ENCODE measurements at regions not wholly inside any gene's neighbourhood (a gene's known extent, or its start where the extent isn't known, plus 50 kb on each side); places are given as distances from the start of the nearest gene placed in this dataset.

DNA sequence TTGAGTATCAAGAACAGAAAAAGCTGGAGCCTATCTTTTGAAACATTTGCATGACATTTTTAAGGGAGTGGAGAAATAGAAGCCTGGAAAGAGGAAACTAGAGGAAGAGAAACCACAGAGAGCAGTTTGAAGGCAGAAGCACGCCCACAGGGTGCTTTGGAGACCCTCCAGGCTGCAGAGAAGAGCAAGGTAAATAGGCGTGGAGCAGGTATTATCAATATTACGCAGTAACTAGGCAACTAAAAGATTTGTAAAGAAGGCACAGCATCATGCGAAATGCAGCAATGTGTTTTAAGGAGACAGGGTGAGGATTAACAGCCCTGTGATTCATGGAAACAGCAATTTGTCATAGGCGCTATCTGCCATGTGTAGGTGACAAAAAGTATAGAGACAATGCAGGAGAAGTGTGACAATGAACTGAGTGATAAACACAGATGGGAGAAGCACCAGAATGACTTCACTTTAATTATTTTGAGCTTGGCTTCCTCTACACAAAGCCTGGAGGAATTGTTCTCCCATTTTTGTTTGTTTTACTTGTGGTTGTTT lies 281.2 kb downstream of the BRINP1 start:
- H3K4me3 ChIP-seq (ENCODE audit: low read length), result no peak overlapping the region
- no peak for DNase-seq (ENCODE audit: low read depth)
- TF ChIP-seq, protein P1, sequence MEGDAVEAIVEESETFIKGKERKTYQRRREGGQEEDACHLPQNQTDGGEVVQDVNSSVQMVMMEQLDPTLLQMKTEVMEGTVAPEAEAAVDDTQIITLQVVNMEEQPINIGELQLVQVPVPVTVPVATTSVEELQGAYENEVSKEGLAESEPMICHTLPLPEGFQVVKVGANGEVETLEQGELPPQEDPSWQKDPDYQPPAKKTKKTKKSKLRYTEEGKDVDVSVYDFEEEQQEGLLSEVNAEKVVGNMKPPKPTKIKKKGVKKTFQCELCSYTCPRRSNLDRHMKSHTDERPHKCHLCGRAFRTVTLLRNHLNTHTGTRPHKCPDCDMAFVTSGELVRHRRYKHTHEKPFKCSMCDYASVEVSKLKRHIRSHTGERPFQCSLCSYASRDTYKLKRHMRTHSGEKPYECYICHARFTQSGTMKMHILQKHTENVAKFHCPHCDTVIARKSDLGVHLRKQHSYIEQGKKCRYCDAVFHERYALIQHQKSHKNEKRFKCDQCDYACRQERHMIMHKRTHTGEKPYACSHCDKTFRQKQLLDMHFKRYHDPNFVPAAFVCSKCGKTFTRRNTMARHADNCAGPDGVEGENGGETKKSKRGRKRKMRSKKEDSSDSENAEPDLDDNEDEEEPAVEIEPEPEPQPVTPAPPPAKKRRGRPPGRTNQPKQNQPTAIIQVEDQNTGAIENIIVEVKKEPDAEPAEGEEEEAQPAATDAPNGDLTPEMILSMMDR (conservative IDR thresholded peaks at IDR 0.05; ENCODE audit: low read length), result no peak

DNA sequence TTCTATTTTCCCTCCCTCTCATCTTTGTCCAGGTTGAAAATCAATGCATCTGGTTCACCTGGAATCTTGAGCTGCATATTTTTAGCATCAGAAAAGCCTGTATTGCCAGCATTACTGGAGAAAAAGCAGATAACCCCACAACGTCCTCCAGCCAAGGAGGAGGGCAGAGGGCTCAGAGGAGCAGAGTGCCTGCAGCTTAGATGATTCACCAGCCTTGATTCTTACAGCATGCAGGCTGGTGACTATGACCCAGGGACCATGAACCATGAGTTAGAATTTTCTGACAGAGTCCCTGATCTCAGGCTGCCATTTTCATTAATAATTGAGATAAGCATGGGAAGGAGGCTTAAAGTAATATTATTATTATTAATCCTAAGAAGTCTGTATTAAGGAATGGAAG lies 278.2 kb downstream of the BRINP1 start:
- no peak for DNase-seq (ENCODE audit: low read depth)
- TF ChIP-seq, protein P1 (conservative IDR thresholded peaks at IDR 0.05; ENCODE audit: low read length), result no peak
- H3K4me3 ChIP-seq (ENCODE audit: low read length), result no peak overlapping the region

DNA sequence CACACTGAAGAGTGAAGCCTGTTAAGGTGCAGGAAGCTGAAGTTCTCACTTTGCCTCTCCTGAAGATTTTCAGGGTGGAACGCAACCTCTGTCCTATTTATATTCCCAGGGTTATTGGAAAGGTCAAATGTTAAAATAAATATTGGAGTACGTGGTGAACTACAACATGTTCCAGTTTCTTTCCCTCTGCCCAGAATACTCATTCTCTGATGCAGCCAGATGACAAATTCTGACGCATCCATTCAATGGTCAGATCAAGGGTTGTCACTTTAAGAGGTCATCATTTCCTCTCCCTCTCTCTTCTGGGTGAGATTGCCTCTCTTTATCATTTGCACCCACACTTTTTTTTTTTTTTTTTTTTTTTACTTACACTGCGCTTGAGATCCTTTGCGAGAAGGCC lies 277.1 kb downstream of the BRINP1 start:
- TF ChIP-seq, protein P1 (conservative IDR thresholded peaks at IDR 0.05; ENCODE audit: low read length), result no peak
- H3K4me3 ChIP-seq (ENCODE audit: low read length), result no peak overlapping the region
- DNase-seq (ENCODE audit: low read depth), result no peak

DNA sequence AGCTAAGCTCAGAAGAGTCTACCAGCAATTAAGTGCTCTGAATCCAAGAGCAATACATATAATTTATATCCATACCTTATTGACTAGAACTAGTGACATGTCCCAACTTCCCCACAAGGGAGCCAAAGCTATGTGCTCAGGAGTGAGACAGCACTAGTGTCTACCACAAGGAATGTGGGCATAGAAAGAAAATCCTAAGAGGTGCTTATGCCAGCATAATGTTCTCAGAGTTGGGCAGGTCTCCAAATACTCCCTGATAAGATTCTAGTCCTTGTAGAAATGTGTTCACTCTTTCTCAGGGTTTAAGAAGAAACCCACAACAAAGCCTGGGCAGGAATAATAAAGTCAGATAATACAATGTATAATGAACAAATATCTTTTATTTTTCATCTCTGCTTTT lies 275.1 kb downstream of the BRINP1 start:
- TF ChIP-seq, protein P1 (conservative IDR thresholded peaks at IDR 0.05; ENCODE audit: low read length), result no peak
- no peak overlapping the region for H3K4me3 ChIP-seq (ENCODE audit: low read length)
- no peak for DNase-seq (ENCODE audit: low read depth)

DNA sequence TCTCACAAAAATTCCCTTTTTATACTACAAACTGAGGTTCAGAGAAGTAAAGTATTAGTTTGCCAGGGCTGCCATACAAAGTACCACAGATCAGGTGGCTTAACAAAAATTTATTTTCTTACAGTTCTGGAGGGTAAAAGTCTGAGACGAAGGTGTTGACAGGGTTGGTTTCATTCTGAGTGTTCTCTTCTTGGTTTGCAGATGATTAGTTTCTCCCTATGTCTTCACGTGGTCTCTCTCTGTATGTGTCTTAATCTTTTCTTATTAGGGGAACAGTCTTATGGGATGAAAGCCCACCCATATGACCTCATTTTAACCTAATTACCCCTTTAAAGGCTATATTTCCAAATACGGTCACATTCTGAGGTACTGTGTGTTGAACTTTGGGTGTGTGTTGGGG lies 274.2 kb downstream of the BRINP1 start:
- TF ChIP-seq, protein P1 (conservative IDR thresholded peaks at IDR 0.05; ENCODE audit: low read length), result no peak
- no peak overlapping the region for H3K4me3 ChIP-seq (ENCODE audit: low read length)
- DNase-seq (ENCODE audit: low read depth), result no peak

DNA sequence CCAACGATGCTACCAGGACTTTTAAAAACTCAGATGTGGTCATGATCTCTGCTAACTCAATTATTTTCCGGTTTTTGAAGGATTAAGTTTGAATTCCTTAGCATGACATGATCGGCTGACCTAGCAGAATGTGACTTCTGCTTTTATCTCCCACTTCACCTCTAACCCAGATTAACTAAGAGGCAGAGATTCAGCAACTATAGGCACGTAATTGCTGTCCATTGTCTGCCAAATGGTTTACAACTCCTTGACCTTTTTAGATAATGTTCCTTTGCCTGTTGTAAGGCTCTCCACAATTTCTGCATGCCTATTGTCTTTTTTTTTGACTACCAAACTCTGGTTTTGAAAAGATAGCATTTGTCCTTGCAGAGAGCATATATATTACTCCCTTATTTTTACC lies 268.2 kb downstream of the BRINP1 start:
- TF ChIP-seq, protein P1 (conservative IDR thresholded peaks at IDR 0.05; ENCODE audit: low read length), result no peak
- H3K4me3 ChIP-seq (ENCODE audit: low read length), result no peak overlapping the region
- no peak for DNase-seq (ENCODE audit: low read depth)

DNA sequence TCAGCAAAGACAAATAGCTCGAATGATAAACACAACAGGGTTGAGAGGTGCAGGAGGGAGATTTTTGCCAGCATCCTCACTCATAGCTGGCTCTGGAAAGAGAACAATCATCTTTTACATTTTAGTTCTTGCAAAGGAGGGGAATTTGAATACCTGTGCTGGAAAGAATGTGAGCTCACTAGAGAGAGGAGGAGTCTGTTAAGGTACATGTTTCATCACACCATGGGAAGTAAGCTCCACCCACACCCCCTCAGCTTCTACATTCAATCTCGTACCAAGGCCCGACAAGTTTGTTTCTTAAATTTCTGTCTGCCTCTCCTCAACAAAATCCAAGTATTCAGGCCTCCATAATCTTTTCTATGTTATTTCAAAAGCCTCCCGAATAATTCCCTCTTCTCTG lies 254.6 kb downstream of the BRINP1 start:
- H3K4me3 ChIP-seq (ENCODE audit: low read length), result no peak overlapping the region
- TF ChIP-seq, protein P1 (conservative IDR thresholded peaks at IDR 0.05; ENCODE audit: low read length), result no peak
- DNase-seq (ENCODE audit: low read depth), result no peak

All from AG10803 (cell line).